Activated CD4-positive, CD25-positive, alpha-beta regulatory T cell treated with anti-CD3 and anti-CD28 coated beads, Interleukin-2, amount 50 U/mL, for 24 hours (primary cell): ENCODE measurements at regions not wholly inside any gene's neighbourhood (a gene's known extent, or its start where the extent isn't known, plus 50 kb on each side); places are given as distances from the start of the nearest gene placed in this dataset.

Experiments used
- ATAC-seq, 2 donors: fragments of 150-1000 bp; cut with Tn5 transposase; one replicate each; pipeline ENCODE4 v1.10.0; 2021; ENCODE audit warnings: mild to moderate bottlenecking in 1 of 2, moderate library complexity in 1 of 2

GRCh38 chr15:93524432-93524831, 435.4 kb upstream of the RGMA start:
- ATAC-seq: no peak

- ATAC-seq: no peak
Measured at GRCh38 chr15:93523481-93523880, 434.5 kb upstream of the RGMA start.

- ATAC-seq: no peak
Measured at GRCh38 chr15:93520206-93520605, 431.2 kb upstream of the RGMA start.

GRCh38 chr15:93519599-93519998, 430.6 kb upstream of the RGMA start:
- no peak for ATAC-seq

GRCh38 chr15:93517176-93517575, 428.2 kb upstream of the RGMA start:
- ATAC-seq: no peak

DNA sequence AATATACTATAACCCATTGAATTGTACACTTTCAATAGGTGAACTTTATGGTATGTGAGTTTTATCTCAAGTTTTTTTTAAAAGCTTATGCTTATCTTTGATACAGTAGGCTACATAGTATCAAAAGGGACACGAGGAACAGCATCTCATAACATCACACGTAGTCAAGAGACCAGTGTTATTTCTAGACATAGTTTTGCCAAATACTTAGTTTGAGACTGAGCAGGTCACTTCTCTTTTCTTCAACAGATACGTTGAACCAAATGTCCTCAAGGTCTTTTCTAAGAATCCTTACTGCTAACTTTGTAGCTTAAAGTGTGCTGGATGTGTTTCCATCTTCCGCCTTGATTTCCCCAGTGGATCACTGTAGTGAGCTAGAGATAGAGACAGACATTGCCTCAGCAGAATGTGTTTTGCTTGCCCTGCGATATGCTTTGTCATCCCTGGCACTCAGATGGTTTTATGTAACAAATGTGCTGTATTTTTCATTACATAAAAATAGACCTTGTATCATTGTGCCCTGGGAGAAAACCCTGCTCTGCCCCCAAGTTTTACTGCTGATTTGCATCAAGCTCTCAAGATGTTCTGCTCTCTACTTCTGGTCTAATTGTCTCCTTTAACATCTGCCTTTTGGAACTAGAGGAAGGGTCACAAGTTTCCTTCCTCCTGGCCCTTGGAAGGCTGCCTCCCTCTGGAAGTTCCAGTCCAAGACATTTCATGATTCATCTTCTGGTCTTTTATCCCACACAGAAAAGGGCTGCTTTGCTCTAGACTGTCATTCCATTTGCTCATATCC, 426.4 kb upstream of the RGMA start:
- ATAC-seq: no peak

DNA sequence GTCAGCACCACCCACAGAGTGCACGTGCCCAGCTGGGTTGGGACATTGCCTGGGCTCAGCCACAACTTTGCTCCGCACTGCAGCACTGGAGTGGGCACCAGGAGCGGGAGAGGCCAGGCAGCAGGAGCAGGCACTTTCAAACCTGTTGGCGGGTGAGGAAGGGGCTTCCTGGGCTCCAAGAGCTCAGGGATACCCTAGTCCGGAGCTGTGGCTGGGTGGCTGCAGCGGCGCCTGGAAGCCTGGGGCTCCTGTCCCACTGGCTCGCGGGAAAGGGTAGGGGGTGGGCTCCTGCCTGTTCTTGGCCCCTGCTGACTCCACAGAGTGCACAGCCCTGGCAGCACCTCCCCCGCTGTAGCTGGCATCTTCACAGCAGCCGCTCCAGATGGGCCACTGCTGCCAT, 417.6 kb upstream of the RGMA start:
- no peak for ATAC-seq

- ATAC-seq: no peak
Measured at GRCh38 chr15:93505506-93505905, 416.5 kb upstream of the RGMA start.

DNA sequence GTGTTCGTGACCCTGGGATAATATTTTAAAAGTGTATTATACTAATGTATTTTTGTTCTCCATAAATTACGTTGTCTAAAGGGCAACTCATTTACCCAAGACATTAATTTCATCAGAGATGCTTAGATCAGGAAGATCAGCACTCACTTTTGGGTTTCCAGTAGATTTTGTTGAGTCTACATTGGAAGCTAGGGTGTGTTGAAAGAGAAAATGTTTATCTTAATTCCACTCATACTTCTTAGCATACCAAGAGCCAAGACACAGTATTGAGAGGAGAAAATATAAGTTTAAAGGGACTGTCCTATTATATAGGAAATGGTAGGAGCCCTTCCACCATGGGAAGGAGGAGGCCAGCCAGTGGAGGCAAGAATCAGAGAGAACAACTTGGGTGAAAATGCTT, 412.9 kb upstream of the RGMA start:
- ATAC-seq: no peak

- ATAC-seq: no peak
Measured at GRCh38 chr15:93500155-93500554, 411.1 kb upstream of the RGMA start.

DNA sequence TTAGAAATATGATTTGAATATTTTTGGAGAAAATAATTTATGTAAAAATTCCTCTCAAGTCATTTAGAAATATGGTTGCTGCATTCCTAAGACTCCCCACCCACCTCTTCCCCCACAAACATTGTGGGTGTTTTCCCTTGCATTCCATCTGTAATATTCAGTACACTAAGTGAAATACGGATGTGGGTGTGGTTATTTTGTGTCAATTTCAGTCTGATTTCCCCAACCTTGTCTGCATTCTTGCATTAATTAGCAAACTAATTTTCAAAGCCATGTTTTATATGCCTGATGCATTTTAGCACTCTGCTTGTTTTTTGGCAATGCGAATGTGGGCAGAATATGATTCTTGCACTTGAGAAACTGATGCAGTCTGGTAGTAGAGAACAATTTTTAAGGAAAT, 408.3 kb upstream of the RGMA start:
- ATAC-seq: no peak

DNA sequence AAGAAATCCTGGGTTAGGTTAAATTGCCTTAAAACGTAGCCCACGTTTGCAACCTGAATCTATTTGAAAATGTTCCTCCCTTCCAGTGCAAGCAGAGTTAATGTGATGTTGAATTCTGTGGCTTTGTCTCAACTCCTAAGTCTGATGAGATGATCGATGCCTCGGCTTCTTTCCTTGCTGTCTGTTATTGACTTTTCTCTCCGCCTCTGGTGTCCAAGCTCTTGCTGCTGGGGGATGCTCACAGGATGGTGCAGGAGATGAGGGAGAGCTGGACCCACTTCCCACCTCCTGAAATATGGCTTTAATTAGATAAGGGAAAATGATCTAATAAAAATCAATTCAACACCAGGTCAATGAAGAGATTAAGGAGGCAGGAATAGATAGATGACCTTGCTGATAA, 407.9 kb upstream of the RGMA start:
- ATAC-seq: no peak

DNA sequence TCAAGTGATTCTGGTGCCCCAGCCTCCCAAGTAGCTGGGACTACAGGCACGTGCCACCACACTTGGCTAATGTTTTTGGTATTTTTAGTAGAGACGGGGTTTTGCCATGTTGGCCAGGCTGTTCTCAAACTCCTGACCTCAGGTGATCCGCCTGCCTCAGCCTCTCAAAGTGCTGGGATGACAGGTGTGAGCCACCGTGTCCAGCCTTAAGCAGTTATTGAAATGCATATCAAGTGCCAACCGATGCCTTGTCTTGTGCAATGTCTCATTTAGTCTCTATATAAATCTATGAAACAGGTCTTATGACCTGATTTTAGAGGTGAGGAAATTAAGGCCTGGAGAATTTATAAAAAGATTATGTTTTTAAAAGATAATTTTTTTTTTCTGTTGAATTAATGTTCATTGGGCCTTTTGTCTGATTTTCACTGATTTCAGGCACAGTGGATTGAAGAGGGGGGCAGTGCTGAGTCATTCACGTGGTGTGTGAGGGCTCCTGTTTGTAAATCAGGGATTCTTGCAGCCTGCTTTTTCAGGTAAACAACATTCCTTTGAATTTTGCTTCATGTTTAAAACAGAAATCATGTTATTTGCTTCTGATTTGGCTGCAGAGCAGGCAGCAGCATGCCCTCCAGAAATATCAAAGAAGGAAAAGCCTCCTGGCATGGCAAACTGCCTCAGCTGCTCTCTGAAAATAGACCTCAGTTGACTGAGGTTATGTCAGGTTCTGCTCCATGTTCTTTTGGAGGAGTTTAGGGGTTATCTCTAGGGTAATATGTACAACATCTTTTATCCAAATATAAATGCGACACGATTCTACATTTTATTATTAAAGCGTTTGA, 407.0 kb upstream of the RGMA start:
- no peak for ATAC-seq

- ATAC-seq: no peak
Measured at GRCh38 chr15:93493172-93493571, 404.2 kb upstream of the RGMA start.

DNA sequence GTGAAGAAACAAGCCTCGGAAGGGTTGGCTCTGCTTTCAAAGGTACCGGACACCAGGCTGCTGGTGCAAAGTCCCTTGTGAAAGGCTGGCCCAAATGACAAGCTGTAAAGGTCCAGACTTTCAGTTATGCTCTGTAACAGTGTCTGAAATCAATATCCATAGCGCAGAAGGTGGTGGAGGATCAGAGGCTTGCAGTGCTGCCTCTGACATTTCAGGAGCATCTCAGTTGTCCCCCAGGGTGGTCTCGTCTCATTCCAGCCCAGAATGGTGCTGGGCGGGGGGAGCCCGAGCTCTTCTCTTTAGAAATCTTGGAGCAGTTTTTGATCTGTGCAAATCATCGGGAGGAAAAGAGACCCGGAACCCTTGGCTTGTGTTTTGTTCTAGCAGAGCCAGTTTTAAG, 402.3 kb upstream of the RGMA start:
- ATAC-seq: no peak

DNA sequence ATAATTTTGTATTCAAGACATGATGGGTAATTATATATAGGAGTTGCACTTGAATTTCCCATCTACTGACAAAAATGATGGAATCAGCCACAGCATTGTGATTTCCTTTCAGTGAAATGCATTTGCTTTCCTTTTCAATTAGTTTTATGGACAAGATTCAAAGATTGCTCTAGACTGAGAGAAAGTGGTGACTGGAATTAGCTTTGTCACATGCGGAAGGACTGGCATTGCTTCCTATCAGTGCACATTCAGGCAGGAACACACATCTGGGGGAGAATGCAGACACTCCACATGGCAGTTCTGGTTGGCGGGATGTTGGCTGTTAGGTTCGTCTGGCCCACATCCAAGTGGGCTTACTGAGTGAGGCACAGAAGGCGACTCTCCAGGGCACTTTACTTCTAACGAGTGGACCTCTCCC, 399.3 kb upstream of the RGMA start:
- ATAC-seq: no peak

DNA sequence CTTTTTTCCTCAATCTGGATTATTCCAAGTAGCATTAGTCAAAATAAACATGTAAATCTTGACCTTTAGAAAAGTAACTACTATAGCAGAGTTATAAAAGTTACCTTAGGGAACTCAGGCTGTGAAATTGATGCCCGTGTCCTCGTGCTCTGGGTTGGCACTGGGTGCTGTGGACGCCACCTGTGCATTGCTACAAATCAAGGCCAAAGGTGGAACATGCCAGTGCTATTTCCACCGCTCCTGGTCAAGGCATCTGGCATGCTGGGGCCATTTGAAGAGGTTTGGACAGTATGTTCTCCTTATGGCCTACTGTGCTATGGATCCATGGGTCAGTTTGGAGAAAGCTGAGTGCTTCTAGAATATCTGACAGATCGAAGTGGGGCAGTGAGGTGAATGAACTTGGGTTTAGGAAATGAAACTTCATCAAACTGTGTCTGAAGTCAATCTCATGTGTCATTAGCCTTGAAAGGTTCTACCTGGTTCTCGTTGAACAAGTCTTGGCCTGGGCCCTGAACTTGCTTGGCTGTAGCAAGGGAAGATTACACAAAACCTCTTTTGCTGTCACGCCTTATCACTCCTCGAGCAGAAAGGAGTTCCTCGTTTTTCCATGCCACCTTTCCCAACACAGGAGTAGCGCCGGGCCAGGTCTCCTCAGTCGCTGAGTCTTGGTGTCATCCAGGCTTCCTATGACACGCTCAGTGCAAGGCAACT, 397.6 kb upstream of the RGMA start:
- ATAC-seq: no peak

DNA sequence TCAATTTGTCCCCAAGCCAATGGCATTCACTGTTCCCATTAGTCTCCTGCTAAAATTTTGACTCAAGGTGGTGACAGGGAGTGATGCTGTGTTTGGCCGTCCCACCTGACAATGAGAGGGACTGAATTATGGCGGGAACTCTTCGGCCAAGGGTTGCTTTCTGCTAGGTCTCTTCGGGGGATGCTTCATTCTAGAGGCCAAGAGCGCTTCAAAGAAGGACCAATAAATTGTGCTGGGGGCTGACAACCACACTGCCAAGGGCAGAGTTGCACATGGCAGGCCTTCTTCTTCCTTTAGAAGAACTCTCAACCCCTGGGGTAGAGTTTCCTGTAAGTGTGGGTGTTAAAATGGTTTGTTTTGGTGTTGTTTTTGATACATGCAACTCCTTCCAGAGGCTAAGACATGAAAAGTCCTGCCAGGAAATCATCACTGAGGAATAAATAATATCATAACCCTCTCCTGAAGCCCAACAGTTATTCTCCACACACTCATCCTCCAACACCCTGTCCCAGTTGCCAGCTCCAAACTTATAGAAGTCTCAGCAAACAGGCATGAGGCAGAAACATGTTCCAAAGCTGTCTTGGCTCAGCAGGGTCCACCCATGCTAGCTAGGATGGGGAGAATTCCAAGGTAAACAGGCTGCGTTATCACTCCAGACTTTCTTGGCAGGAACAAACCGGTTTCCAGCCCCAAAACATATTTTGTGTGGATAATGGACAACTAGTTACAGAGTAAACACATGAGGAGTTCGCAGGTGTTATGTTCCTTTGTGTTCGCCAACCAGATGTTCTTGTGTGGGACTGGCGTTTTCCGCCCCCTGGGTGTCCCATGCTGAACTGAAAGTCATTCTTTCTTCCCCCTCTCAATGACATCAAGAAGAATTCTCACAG, 396.7 kb upstream of the RGMA start:
- no peak for ATAC-seq

GRCh38 chr15:93483923-93484322, 394.9 kb upstream of the RGMA start:
- no peak for ATAC-seq

GRCh38 chr15:93482731-93483130, 393.7 kb upstream of the RGMA start:
- no peak for ATAC-seq

- no peak for ATAC-seq
Measured at GRCh38 chr15:93479715-93480114, 390.7 kb upstream of the RGMA start.

GRCh38 chr15:93478947-93479346, 389.9 kb upstream of the RGMA start:
- no peak for ATAC-seq

DNA sequence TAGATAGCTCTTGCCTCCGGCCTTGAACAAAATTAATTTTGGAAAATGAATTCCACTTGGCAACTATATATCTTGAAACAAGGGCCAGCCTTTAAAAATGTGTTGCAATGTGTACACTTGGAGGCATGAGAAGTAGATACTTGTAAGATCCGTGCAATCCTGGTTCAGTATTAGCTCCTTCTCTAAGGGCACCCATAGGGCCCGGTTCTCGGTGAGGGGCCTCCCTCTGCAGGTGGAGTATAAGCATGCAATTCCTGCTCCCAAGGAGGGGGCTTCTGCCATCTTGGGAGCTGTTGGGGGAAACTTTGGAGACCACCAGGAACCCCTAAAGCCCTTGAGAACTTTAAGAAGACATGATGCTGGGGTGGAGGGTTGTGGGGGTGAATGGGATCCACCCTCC, 388.7 kb upstream of the RGMA start:
- ATAC-seq: no peak
